Right atrium auricular region (tissue), 2 donors: ENCODE measurements at regions not wholly inside any gene's neighbourhood (a gene's known extent, or its start where the extent isn't known, plus 50 kb on each side); places are given as distances from the start of the nearest gene placed in this dataset.

Experiments used
- DNase-seq: peaks from one replicate; pipeline ENCODE4 v3.0.0-alpha.2; 2019; ENCODE audit warnings: low spot score
- H3K27ac ChIP-seq, 2 donors: fragments of 200-600 bp; sonication (generic); 1 replicate in 1 of 2; 2 replicates in 1 of 2; pipeline ENCODE4 v1.5.1; 2016 to 2019
- H3K27me3 ChIP-seq, 2 donors: fragments of 200-600 bp; sonication (generic); one replicate each; pipeline versions ENCODE4 v1.5.1 to v1.6.0; 2017 to 2019
- H3K36me3 ChIP-seq: fragments of 200-600 bp; sonication (generic); one replicate; pipeline ENCODE4 v1.5.1; 2016
- H3K4me1 ChIP-seq, 2 donors: fragments of 200-600 bp; sonication (generic); one replicate each; pipeline versions ENCODE4 v1.5.1 to v1.6.0; 2017 to 2019
- H3K4me3 ChIP-seq, 2 donors: fragments of 200-600 bp; sonication (generic); 1 replicate in 1 of 2; 2 replicates in 1 of 2; pipeline ENCODE4 v1.5.1; 2017 to 2019; ENCODE audit warnings: mild to moderate bottlenecking in 1 of 2, moderate library complexity in 1 of 2
- H3K9me3 ChIP-seq, 2 donors: fragments of 200-600 bp; sonication (generic); one replicate each; pipeline ENCODE4 v1.5.1; 2019
- TF ChIP-seq, protein P1 (sequence below), 2 donors: fragments of 200-600 bp; sonication (generic); IDR thresholded peaks; one replicate each; pipeline ENCODE4 v1.5.1; 2019; ENCODE audit warnings: antibody characterized with exemption in 2 of 2

- Histone ChIP-seq H3K27ac (no peak overlapping the region), H3K4me1 (no peaks in the 10 kb centered on the region), H3K27me3 (no peaks in the 10 kb centered on the region), H3K4me3 (no peak overlapping the region), H3K36me3 (no peaks in the 10 kb centered on the region), H3K9me3 (peaks cover 0 to 5% of the 10 kb centered on the region in 2 donors)
- DNase-seq, result no peak
- TF ChIP-seq, protein P1, sequence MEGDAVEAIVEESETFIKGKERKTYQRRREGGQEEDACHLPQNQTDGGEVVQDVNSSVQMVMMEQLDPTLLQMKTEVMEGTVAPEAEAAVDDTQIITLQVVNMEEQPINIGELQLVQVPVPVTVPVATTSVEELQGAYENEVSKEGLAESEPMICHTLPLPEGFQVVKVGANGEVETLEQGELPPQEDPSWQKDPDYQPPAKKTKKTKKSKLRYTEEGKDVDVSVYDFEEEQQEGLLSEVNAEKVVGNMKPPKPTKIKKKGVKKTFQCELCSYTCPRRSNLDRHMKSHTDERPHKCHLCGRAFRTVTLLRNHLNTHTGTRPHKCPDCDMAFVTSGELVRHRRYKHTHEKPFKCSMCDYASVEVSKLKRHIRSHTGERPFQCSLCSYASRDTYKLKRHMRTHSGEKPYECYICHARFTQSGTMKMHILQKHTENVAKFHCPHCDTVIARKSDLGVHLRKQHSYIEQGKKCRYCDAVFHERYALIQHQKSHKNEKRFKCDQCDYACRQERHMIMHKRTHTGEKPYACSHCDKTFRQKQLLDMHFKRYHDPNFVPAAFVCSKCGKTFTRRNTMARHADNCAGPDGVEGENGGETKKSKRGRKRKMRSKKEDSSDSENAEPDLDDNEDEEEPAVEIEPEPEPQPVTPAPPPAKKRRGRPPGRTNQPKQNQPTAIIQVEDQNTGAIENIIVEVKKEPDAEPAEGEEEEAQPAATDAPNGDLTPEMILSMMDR (IDR thresholded peaks at IDR 0.05), result no peak
Measured at GRCh38 chr21:43290421-43291346, 121.9 kb downstream of the CRYAA start.

DNA sequence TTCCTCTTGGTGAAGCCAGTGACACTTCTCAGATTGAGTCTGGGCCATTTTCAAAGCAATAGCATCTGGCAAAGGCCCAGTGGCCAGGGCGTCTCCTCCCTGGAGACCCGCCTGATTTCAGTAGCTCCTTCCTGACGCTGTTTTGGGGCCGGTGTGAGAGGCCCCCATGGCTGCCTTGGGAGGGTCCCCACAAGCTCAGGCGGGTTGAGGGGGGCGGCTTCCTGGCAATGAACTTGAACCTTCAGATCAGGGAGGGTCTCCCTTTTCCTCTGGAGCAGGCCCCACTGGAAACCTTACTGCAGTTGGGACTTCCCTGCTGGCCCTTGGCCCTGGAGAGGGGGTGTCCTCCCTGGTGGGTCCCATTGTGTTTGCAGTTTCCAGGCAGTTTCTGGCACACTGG lies 121.2 kb downstream of the CRYAA start:
- no peaks in the 10 kb centered on the region for H3K27me3 ChIP-seq
- H3K27ac ChIP-seq, result no peak overlapping the region
- no peaks in the 10 kb centered on the region for H3K9me3 ChIP-seq
- TF ChIP-seq, protein P1 (IDR thresholded peaks at IDR 0.05), result no peak
- no peak for DNase-seq
- no peaks in the 10 kb centered on the region for H3K36me3 ChIP-seq
- H3K4me3 ChIP-seq, result no peak overlapping the region
- no peaks in the 10 kb centered on the region for H3K4me1 ChIP-seq

DNA sequence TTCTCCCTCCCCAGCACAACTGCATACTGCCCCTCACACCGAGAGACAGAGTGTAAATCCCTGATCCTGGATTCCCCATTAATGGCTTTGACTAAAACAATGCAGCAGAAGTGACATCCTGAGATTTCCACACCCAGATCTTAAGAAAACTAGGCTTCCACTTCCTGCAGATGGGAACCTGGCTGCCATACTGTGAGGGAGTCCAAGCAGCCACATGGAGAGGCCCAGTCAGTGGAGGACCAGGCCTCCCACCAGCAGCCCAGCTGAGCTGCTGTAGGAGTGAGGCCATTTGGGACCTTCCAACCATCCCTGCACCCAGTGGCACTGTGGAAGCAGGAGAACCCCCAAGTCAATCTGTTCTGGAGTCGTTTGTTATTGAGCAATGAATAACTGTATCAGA lies 120.6 kb downstream of the CRYAA start:
- Histone ChIP-seq H3K27me3 (no peaks in the 10 kb centered on the region), H3K27ac (no peak overlapping the region), H3K4me1 (no peaks in the 10 kb centered on the region), H3K9me3 (no peaks in the 10 kb centered on the region), H3K4me3 (no peak overlapping the region), H3K36me3 (no peaks in the 10 kb centered on the region)
- TF ChIP-seq, protein P1 (IDR thresholded peaks at IDR 0.05), result no peak
- DNase-seq, result no peak

- H3K36me3 ChIP-seq, result no peaks in the 10 kb centered on the region
- no peaks in the 10 kb centered on the region for H3K4me1 ChIP-seq
- no peak overlapping the region for H3K27ac ChIP-seq
- H3K27me3 ChIP-seq, result no peaks in the 10 kb centered on the region
- no peaks in the 10 kb centered on the region for H3K9me3 ChIP-seq
- no peak overlapping the region for H3K4me3 ChIP-seq
- DNase-seq, result no peak
- TF ChIP-seq, protein P1 (IDR thresholded peaks at IDR 0.05), result no peak
Measured at GRCh38 chr21:43287795-43288755, 119.3 kb downstream of the CRYAA start.

- Histone ChIP-seq H3K4me3 (no peak overlapping the region), H3K36me3 (no peaks in the 10 kb centered on the region), H3K27ac (no peak overlapping the region), H3K9me3 (no peaks in the 10 kb centered on the region), H3K4me1 (no peaks in the 10 kb centered on the region), H3K27me3 (no peaks in the 10 kb centered on the region)
- DNase-seq, result no peak
- TF ChIP-seq, protein P1 (IDR thresholded peaks at IDR 0.05), result no peak
Measured at GRCh38 chr21:43287111-43287760, 118.4 kb downstream of the CRYAA start.
